Caco-2 (cell line): ENCODE measurements at regions not wholly inside any gene's neighbourhood (a gene's known extent, or its start where the extent isn't known, plus 50 kb on each side); places are given as distances from the start of the nearest gene placed in this dataset.

Experiments
- BruUV-seq: library from RNA; stranded (reverse); fragments of 400-500 nt; replicated peaks from 2 replicates; lab custom pipeline; 2021; lab: Mats Ljungman, UMichigan
- CTCF ChIA-PET: fragments of 300-600 bp; sonication (Branson Sonifier 250); formaldehyde crosslinking; loops from one replicate; lab custom pipeline; 2022; ENCODE audit warnings: antibody characterized with exemption; lab: Charles Lee
- POLR2A ChIA-PET: fragments of 300-600 bp; sonication (Branson Sonifier 250); formaldehyde crosslinking; loops from one replicate; lab custom pipeline; 2022; ENCODE audit warnings: antibody characterized with exemption; lab: Charles Lee
- DNase-seq, 2 experiments: peaks; one replicate each; pipeline versions ENCODE4 v3.0.0 to v3.0.0-alpha.2; 2020 to 2022
- H3K27me3 ChIP-seq: replicated peaks from 2 replicates; pipeline ENCODE4 v1.6.0; 2011; ENCODE audit warnings: low read length; ENCODE audit not compliant: control insufficient read depth, insufficient read depth
- H3K36me3 ChIP-seq: 2 replicates; pipeline ENCODE4 v1.5.1; 2011; ENCODE audit warnings: low read length; ENCODE audit not compliant: control insufficient read depth, insufficient read depth
- H3K4me1 ChIP-seq: fragments of 250-450 bp; sonication (Bioruptor Pico); 2 replicates; pipeline ENCODE4 v1.5.1; 2020; ENCODE audit warnings: mild to moderate bottlenecking
- H3K4me3 ChIP-seq: 2 replicates; pipeline ENCODE4 v1.5.1; 2011; ENCODE audit warnings: low read depth, mild to moderate bottlenecking, control low read depth, low read length
- H3K9me3 ChIP-seq: fragments of 250-450 bp; sonication (Bioruptor Pico); 2 replicates; pipeline ENCODE4 v1.5.1; 2020; ENCODE audit warnings: mild to moderate bottlenecking, moderate library complexity
- H3K27ac Mint-ChIP-seq: one replicate; pipeline ENCODE4 v1.8.0; 2022; ENCODE audit warnings: mixed read lengths; ENCODE audit not compliant: unreplicated experiment
- H3K27me3 Mint-ChIP-seq: one replicate; pipeline ENCODE4 v1.8.0; 2022; ENCODE audit warnings: mixed read lengths; ENCODE audit not compliant: insufficient read depth, unreplicated experiment
- H3K36me3 Mint-ChIP-seq: one replicate; pipeline ENCODE4 v1.8.0; 2022; ENCODE audit warnings: mild to moderate bottlenecking, mixed read lengths; ENCODE audit not compliant: insufficient read depth, unreplicated experiment
- H3K4me1 Mint-ChIP-seq: one replicate; pipeline ENCODE4 v1.8.0; 2022; ENCODE audit warnings: low read depth, mixed read lengths; ENCODE audit not compliant: unreplicated experiment
- H3K4me3 Mint-ChIP-seq: one replicate; pipeline ENCODE4 v1.8.0; 2022; ENCODE audit warnings: mild to moderate bottlenecking, moderate library complexity, mixed read lengths; ENCODE audit not compliant: unreplicated experiment
- H3K9me3 Mint-ChIP-seq: one replicate; pipeline ENCODE4 v1.8.0; 2022; ENCODE audit warnings: mixed read lengths; ENCODE audit not compliant: unreplicated experiment
- CTCF ChIP-seq, 2 experiments: fragments of 200-600 bp in 1 of 2; IDR thresholded peaks; 1 replicate in 1 of 2; 2 replicates in 1 of 2; pipeline versions ENCODE4 v1.5.1 to v1.8.0; 2011 to 2022; ENCODE audit warnings: antibody characterized with exemption in 1 of 2, control low read depth in 1 of 2, inconsistent platforms in 1 of 2, low read depth in 1 of 2, low read length in 1 of 2, mild to moderate bottlenecking in 1 of 2, moderate library complexity in 1 of 2; ENCODE audit not compliant: insufficient read depth in 1 of 2, severe bottlenecking in 1 of 2, unreplicated experiment in 1 of 2
- intact Hi-C: fragments of 100-400 bp; cut with micrococcal nuclease; formaldehyde crosslinking; loops from one replicate; pipeline ENCODE4 v1.10.0; 2022; ENCODE audit not compliant: unreplicated experiment

- POLR2A ChIA-PET, result no interaction called here
- no peak overlapping the region for H3K27ac Mint-ChIP-seq
- H3K27me3 Mint-ChIP-seq, result no peaks in the 10 kb centered on the region
- CTCF ChIA-PET, result no interaction called here
- intact Hi-C loops, result no loop called here
- H3K4me1 Mint-ChIP-seq, result no peaks in the 10 kb centered on the region
- no peaks in the 10 kb centered on the region for H3K4me1 ChIP-seq
- H3K36me3 ChIP-seq, result no peaks in the 10 kb centered on the region
- H3K4me3 Mint-ChIP-seq, result no peak overlapping the region
- peaks cover 5% of the 10 kb centered on the region for H3K9me3 Mint-ChIP-seq
- H3K36me3 Mint-ChIP-seq, result no peaks in the 10 kb centered on the region
- no peaks in the 10 kb centered on the region for H3K27me3 ChIP-seq
- no peak for TF ChIP-seq CTCF (IDR thresholded peaks at IDR 0.05; ENCODE audit: insufficient read depth in 1 of 2, low read depth in 1 of 2, low read length in 1 of 2, severe bottlenecking in 1 of 2, unreplicated experiment in 1 of 2)
- no TSS peak for BruUV-seq
- no peak for DNase-seq
- H3K9me3 ChIP-seq, result no peaks in the 10 kb centered on the region; the same call in 1 of the 2 replicates
- no peak overlapping the region for H3K4me3 ChIP-seq
Observed at GRCh38 chr2:52749764-52750163, 1017.8 kb upstream of the CHAC2 start.

- CTCF ChIA-PET, result no interaction called here
- Mint-ChIP-seq H3K27ac (no peak overlapping the region), H3K27me3 (no peaks in the 10 kb centered on the region), H3K4me3 (no peak overlapping the region), H3K9me3 (peaks cover 10% of the 10 kb centered on the region), H3K36me3 (no peaks in the 10 kb centered on the region), H3K4me1 (no peaks in the 10 kb centered on the region)
- Histone ChIP-seq H3K4me1 (no peaks in the 10 kb centered on the region), H3K4me3 (no peak overlapping the region), H3K36me3 (no peaks in the 10 kb centered on the region), H3K9me3 (no peaks in the 10 kb centered on the region; the same call in 1 of the 2 replicates), H3K27me3 (no peaks in the 10 kb centered on the region)
- intact Hi-C loops, result no loop called here
- POLR2A ChIA-PET, result no interaction called here
- no TSS peak for BruUV-seq
- no peak for TF ChIP-seq CTCF (IDR thresholded peaks at IDR 0.05; ENCODE audit: insufficient read depth in 1 of 2, low read depth in 1 of 2, low read length in 1 of 2, severe bottlenecking in 1 of 2, unreplicated experiment in 1 of 2)
- no peak for DNase-seq
Observed at GRCh38 chr2:52745144-52745543, 1022.5 kb upstream of the CHAC2 start.

GRCh38 chr2:52732849-52733395 lies 1034.7 kb upstream of the CHAC2 start:
- POLR2A ChIA-PET, result no interaction called here
- Mint-ChIP-seq H3K9me3 (no peaks in the 10 kb centered on the region), H3K36me3 (no peaks in the 10 kb centered on the region), H3K4me1 (no peaks in the 10 kb centered on the region), H3K27ac (no peak overlapping the region), H3K4me3 (no peak overlapping the region), H3K27me3 (no peaks in the 10 kb centered on the region)
- no peaks in the 10 kb centered on the region for H3K4me1 ChIP-seq
- BruUV-seq, result no TSS peak
- H3K36me3 ChIP-seq, result no peaks in the 10 kb centered on the region
- no peak overlapping the region for H3K4me3 ChIP-seq
- no peak for TF ChIP-seq CTCF (IDR thresholded peaks at IDR 0.05; ENCODE audit: insufficient read depth in 1 of 2, low read depth in 1 of 2, low read length in 1 of 2, severe bottlenecking in 1 of 2, unreplicated experiment in 1 of 2)
- H3K27me3 ChIP-seq, result no peaks in the 10 kb centered on the region
- DNase-seq, result no peak
- no peaks in the 10 kb centered on the region for H3K9me3 ChIP-seq
- CTCF ChIA-PET, result no interaction called here
- intact Hi-C loops, result no loop called here
